Iris pigment epithelial cell (primary cell): ENCODE measurements at regions not wholly inside any gene's neighbourhood (a gene's known extent, or its start where the extent isn't known, plus 50 kb on each side); places are given as distances from the start of the nearest gene placed in this dataset.
"Not testable (repeated sequence)": the region's sequence is repeated elsewhere in the genome, so short reads cannot be mapped to it uniquely, and the experiment has no call there.

ENCODE experiments used
- DNase-seq: peaks from one replicate; pipeline ENCODE4 v3.0.0-alpha.2; 2011; ENCODE audit warnings: low read depth

DNA sequence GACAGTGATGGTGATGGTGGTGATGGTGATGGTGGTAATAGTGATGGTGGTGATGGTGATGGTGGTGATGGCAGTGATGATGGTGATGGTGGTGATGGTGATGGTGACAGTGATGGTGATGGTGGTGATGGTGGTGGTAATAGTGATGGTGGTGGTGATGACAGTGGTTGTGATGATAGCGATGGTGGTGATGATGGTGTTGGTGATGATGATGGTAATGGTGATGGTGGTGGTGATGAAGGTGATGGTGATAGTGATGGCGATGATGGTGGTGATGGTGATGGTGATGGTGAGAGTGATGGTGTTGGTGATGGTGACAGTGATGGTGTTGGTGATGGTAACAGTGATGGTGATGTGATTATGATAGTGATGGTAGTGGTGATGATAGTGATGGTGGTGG is 94.3 kb downstream of the ASB1 start:
- no peak for DNase-seq

DNA sequence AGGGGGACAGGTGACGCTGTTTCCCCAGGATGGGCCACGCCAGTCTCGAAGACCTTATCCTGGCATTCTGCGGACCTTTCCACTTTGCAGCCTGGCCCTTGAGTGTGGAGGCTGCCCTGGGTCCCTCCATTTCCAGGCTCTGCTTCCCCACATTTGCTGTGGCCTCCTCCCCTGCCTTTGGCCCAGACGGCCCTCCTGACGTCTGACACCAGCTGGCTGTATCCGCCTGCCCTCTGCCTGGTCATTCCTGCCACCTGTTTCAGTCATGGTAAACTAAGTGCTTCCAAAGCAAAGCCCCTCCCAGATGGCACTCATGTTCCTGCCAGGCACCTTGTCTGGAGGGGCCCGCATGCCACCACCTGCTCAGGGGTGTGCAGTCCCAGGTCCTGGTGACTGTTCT is 95.1 kb downstream of the ASB1 start:
- no peak for DNase-seq

DNA sequence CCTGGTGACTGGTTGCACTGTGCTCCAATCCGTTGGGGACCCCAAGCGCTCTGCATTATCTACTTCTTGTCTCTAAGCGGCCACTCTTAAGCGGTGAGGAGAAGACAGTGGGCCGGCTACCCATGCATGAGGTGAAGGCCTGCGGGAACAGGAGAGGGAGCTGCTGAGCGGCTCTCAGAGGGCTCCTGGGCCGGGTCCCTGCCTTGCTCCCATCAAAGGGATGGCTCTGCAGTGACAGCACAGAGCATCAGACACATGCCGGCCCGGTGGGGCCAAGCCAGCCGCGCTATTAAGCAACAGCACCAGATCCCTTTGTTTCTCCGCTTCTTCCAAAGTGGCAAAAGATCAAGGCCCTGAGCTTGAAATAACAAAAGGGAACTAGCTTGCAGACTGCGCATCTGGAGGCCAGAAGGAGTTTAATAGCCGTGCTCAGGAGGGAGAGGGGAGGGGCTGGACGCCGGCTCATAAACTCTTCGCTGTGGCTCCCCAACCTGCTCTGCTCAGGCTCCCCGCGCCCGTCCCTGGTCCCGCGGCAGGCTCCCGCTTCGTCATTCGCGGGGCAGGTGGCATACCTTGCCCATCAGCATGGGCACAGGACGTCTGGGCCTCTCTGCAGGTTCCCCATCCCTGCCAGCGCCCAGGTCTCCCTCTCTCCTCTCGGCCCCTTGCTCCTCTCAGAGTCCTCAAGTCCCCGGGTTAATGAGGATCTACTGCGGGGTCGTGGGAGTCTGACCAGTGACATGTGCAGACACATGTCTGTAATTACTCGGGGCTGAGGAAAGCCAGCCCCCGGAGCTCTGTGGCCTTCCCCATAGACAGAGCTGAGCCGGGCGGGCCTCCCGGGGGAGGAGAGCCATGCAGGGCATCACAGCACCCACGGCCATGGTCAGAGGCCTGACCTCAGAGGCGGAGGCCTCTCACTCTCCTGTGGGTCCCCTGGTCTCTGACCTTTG is 96.7 kb downstream of the ASB1 start:
- DNase-seq, result peak; percentile 47

DNA sequence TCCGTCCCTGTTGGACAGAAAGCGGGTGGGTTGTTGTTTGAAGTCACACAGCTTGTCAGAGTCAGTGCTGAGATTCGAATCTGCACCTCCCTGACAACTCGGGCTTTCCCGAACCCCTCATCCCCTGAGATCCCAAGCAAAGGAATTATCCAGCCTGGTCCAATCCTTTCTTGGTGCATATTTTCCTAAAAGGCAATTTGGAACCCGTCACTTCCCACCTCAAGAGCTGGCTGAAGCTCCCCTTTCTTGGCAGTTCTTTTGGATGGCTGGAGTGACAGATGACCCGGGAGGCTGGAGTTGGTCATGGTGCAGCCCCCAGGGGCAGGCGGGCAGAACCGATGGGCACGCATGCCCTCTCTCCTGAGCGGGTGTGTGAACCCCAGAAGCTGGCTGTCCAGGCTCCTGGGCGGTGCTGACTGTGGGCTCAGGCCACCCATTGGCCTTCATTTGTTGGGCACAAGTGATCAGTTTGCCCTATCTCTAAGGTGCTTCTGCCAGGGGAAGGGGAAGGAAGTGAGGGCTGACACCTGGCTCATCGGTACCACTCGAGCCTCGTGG is 97.8 kb downstream of the ASB1 start:
- no peak for DNase-seq

DNA sequence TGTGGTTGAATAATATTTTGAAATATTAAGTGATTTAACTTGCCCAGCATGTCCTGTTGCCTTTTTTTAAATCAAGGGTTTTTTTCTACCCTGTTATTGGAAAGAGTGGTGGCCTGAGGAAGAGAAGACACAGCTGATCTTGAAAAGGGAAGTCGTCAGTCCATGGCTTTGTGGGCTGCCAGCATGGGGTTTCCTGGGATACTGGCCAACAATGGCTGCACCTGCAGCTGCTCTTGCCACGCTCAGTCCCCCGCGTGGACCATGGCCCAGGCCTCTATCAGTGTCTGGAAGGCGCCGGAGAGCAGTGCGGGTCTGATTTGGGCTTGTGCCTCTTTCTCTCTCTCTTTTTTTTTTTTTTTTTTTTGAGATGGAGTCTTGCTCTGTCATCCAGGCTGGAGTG is 99.3 kb downstream of the ASB1 start:
- no peak for DNase-seq

DNA sequence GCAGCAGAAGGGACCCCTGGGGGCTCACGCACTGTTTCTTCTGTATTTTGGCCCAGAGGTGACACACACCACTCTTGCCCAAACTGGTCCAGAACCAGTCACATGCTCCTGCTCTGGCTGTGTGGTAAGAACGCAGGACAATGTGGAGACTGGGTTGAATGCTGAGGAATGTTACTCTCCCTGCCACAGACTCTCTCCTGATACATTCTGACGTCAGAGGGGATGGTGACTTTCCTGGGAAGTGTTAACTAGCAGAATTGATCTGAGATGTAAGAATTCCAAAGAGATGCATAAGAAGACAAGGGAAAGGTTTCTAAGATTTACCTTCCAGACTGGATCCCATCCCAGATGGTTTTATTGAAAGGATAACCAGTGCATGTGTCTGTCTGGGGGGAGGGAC is 100.8 kb downstream of the ASB1 start:
- DNase-seq, result no peak

DNA sequence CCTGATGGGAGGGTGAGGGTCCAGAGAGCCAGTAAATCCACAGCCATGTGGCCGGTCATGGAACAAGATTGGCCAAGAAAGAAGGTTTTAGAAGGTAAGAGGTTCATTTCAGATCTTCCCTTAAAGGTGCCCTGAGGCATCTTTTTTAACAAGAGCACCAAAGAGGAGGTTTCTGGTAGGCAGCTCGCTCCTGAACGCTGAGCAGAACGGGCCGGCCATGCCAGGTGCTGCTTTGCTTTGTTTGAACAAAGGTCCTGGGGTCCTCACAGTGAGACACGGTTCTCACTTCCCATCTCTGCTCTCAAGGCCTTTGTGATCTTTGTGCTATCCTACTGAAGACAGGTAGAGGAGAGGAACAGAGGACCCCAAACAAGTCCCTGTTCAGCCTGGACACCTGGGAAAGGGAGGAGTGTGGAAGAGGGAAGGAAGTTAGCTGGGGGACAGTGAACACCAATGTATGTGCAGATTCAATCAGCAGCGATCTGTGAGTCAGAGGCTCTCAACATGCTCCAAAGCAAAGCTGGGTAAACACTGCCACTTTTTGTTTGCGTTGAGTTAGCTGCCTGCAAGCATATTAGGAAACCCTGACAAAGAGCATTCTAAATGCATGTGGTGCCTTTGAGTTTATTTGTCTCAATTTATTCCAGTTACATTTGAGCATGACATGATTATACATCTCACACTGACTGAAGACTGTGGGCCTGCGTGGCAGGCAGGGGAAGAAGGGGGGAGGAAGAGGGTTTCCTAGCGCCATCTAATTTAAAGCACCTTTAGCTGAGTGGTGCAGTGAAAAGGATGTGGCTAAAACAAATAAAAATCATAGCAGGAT is 102.4 kb downstream of the ASB1 start:
- DNase-seq, result peak; percentile 55

DNA sequence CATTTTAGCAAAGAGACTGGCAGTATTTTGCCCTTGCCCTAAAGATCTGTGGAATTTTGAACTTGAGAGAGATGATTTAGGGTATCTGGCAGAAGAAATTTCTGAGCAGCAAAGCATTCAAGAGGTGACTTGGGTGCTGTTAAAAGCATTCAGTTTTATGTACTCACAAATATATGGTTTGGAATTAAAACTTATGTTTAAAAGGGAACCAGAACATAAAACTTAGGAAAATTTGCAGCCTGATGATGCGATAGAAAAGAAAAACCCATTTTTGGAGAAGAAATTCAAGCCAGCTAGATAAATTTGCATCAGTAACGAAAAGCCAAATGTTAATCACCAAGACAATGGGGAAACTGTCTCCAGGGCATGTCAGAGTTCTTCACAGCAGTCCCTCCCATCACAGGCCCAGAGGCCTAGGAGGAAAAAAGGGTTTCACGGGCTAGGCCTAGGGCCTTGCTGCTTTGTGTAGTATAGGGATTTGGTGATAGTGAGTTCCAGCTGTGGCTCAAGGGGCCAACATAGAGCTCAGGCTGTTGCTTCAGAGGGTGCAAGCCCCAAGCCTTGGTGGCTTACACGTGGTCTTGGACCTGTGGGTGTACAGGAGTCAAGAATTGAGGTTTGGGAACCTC is 104.4 kb downstream of the ASB1 start:
- DNase-seq, result not testable (repeated sequence)

DNA sequence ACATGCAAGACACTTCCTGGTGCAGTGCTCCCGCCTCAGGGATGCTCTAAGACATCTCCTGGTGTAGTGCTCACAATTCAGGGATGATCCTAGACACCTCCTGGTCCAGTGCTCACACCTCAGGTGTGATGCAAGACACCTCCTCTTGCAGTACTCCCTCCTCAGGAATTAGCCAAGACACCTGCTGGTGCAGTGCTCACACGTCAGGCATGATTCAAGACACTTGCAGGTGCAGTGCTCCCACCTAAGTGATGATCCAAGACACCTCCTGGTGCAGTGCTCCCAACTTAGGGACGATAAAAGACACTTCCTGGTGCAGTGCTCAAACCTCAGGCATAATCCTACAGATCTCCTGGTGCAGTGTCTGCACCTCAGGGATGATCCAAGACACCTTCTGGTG is 117.0 kb downstream of the ASB1 start:
- DNase-seq, result not testable (repeated sequence)

DNA sequence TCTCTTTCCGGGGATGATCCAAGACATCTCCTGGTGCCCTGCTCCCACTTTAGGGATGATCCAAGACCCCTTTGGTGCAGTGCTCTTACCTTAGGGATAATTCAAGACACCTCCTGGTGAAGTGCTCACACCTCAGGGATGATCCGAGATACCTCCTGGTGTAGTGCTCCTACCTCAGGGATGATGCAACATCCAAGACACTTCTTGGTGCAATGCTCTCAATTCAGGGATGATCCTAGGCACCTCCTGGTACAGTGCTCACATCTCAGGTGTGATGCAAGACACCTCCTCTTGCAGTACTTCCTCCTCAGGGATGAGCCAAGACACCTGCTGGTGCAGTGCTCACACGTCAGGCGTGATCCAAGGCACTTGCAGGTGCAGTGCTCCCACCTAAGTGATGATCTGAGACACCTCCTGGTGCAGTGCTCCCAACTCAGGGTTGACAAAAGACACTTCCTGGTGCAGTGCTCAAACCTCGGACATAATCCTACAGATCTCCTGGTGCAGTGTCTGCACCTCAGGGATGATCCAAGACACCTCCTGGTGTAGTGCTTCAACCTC is 122.3 kb downstream of the ASB1 start:
- DNase-seq, result no peak

DNA sequence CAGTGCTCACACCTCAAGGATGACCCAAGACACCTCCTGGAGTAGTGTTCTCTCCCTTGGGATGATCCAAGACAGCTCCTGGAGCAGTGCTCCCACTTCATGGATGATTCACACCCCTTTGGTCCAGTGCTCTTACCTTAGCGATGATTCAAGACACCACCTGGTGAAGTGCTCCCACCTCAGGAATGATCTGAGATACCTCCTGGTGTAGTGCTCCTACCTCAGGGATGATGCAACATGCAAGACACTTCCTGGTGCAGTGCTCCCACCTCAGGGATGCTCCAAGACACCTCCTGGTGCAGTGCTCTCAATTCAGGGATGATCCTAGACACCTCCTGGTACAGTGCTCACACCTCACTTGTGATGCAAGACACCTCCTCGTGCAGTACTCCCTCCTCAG is 123.1 kb downstream of the ASB1 start:
- no peak for DNase-seq

DNA sequence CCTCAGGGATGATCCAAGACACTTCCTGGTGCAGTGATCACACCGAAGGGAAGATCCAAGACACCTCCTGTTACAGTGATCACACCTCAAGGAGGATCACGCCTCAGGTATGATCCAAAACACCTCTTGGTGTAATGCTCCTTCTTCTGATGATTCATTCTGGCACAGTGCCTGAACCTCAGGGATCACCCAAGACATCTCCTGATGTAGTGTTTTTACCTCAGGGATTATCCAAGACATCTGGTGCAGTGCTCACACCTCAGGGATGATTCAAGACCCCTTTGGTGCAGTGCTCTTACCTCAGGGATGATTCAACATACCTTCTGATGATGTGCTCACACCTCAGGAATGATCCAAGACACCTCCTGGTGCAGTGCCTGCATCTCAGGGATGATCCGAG is 124.4 kb downstream of the ASB1 start:
- DNase-seq, result no peak

DNA sequence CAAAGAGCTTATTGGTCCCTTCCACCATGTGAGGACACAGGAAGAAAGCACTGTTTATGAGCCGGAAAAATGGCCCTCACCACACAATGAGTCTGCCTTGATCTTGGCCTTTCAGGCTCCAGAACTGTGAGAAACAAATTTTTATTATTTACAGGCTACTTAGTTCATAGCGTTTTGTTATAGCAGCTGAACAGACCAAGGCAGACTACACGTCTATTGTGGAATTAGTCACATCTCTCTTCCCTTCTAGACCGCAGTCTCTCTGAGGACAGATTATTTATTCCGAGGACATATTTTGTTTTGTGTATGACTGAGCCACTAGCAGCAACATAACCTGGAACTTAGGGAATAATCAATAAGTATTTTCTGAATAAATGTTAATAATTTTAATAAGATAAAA is 125.5 kb downstream of the ASB1 start:
- DNase-seq, result no peak

DNA sequence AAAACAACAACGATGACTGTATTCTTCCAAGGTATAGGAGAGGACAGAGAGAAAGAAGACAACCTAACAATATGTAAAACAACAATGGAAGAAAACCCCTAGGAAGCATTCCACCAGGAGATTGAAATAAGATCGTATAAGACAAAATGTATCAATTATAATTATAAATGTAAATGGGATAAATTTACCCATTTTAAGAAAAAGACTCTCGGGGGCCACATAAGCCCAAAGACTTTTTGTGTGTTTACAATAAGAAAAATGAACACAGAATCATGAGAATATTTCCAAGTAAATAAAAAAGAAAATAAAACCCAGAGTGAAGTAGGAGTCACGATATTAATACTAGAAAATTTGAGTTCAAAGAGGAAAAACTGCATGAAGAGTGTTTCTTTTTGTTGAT is 126.4 kb downstream of the ASB1 start:
- DNase-seq, result no peak

DNA sequence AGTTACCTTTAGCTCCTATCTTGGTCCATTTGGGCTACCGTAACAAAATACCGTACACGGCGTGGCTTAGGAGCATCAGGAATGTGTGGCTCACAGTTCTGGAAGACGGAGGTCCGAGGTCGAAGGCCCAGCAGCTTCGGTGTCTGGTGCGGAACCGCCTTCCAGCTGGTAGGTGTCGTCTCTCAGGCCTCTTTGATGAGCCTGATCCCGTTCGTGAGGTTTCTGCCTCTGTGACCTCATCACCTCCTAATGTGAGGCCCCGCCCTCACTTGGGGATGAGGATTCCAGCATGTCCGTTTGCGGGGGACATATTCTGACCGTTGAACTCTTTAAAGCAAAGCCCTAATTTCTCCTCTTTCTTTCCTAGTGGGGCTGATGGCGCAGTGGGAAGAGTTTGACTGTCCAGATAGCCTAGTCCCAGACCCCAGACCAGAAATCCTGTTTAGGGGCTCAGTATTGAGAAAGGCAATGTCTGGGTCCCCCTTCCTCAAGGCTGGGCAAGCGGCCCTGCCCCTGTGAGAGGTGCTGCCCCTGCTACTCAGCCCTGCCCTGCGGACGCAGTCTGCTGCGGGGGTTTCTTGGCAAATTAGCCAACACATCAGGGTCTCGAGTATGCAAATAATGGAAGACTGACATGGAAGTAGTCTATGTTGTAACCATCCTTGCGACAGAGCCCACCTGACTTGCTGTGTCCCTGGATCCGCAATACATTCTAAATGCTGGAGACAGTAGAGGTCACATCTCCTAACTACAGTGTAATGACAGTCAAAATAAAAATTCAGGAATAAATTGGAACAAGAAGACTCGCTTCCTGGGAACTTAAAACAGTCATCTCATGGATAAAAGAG is 128.0 kb downstream of the ASB1 start:
- DNase-seq, result no peak

DNA sequence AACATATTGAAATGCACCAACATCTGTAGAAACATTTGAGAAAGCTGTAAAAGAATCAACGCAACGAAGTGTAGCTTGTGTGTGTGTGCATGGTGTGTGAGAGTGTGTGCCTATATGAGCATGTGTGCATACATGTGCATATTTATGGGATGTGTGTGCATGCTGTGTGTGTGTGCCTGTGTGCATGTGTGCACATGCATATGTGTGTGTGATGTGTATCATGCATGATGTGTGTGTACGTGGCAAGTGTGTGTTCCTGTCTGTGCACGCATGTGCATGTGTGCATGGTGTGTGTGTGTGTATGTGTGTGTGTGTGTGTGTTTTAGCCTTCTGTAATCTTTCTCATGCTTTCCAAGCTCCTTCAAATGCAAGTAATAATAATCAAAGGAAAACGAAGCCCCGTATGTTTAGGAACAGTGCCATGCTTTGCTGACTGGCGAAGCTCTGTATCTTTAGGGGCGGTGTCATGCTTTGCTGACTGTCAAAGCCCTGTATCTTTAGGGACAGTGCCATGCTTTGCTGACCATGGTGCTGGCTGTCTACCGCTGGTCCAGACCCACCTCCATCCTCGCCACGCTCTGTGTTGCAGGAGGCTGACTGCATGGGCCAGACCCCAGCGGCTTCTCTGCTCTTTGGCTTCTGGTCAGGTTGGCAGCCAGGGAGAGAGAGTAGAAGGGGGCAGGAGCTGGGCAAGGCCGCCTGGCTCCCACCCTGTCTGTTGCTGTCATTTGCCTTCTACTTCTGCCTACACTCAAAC is 129.2 kb downstream of the ASB1 start:
- DNase-seq, result no peak

DNA sequence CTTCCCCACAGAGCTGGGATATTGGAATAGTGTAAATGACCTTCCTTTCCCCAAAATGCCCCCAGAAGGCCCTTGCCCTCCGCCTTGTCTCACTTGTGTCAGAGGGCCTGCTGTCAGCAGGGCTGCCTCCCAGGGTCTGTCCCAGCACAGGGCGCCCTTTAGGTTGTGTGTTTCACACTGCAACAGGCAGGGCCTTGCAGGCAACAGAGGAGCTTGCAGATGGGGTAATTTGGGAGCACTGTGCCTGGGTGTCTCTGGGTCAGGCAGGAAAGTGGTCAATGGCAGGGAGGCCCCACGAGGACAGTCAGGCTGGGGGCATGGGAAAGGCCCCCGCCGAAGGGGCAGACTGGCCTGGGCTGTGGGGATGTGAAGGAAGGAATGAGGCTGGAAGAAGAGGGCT is 130.7 kb downstream of the ASB1 start:
- no peak for DNase-seq

DNA sequence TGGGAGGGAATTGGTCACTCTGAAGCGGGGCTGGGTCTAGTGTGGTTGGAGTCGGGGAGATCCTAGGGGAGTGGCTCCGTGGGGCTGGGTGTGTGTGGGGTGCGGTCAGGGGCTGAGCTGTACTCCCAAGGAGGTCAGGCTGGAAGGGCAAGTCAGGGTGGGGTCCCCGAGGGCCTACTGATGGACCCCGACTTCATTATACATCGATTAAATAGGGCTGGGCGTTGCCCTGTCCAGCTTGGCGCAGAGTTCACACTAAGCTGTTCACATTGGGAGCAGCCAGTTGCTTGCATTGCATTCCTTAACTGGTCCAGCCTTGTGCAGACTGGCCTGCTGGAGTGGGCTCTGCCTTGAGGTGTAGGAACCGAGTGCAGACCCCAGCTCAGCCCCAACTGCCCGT is 131.2 kb downstream of the ASB1 start:
- no peak for DNase-seq

DNA sequence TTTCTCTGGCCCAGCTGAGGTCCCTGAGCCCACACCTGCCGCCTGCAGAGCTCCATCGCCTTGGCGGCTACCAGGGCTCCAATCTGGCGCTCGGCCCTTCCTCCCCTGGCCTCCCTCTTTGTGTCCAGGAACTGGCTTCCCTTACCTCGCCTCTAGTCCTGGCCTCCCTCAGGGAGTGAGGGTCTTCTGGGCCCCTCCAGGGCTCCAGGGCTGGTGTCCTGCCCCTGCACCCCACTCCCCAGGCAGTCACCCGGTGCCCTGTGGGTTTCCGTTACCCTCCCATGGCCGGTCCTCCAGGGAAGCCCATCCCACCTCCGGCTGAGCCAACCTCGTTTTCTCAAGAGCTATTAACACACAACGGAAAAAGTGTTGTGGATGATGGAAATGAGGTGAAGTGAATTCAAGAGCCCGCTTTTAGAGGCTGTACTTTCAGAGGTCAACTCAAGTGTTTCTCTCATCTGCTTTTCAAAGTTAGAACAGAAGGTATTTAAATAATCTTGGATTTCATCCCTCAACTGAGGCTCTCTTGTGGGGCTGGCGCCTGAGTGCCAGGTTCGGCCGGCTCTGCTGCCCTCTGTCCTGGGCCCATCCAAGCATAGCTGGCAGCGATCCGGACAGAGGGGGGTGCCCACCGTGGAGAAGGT is 131.9 kb downstream of the ASB1 start:
- DNase-seq, result no peak

DNA sequence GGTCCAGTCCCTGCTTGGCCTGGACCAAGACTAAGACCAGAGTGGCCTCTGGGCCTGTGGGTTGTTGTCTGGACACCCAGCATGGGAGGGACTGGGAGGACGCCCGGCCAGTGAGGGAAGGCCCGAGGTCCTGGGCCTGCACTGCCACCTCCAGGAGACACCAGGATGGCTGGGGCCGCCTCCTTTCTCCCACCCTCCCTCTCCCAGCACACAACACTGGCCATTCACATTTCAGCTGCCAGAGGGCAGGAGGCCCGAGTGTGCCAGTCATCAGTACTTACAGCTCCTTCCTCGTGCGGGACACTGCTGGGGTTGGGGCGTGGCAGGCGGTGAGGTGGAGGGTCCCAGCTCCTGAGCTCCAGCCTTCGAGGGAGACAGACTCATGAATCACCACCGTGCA is 133.5 kb downstream of the ASB1 start:
- no peak for DNase-seq
